NCI-H748 (cell line): ENCODE measurements at regions not wholly inside any gene's neighbourhood (a gene's known extent, or its start where the extent isn't known, plus 50 kb on each side); places are given as distances from the start of the nearest gene placed in this dataset.
A peak's percentile ranks its signal among the peaks of the same experiment; 100 is the strongest.
"Not testable (repeated sequence)": the region's sequence is repeated elsewhere in the genome, so short reads cannot be mapped to it uniquely, and the experiment has no call there.

Source experiments
- DNase-seq: peaks from one replicate; lab custom pipeline; 2025; ENCODE audit not compliant: unreplicated experiment; lab: John Stamatoyannopoulos, UW

DNA sequence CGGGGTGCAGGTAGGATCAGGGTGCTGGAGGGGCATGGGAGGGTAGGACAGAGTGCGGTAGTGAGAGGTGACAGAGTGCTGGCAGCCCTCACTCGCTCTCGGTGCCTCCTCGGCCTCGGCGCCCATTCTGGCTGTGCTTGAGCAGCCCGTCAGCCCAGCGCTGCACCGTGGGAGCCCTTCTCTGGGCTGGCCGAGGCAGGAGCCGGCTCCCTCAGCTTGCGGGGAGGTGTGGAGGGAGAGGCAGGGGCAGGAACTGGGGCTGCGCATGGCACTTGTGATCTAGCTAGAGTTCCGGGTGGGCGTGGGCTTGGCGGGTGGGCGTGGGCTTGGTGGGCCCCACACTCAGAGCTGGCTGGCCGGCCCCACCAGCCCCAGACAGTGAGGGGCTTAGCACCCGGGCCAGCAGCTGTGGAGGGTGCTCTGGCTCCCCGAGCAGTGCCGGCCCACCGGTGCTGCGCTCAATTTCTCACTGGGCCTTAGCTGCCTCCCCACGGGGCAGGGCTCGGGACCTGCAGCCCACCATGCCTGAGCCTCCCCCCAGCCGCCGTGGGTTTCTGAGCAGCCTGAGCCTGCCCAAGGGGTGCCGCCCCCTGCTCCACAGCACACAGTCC is 112.8 kb upstream of the DUSP22 start:
- DNase-seq = no peak

DNA sequence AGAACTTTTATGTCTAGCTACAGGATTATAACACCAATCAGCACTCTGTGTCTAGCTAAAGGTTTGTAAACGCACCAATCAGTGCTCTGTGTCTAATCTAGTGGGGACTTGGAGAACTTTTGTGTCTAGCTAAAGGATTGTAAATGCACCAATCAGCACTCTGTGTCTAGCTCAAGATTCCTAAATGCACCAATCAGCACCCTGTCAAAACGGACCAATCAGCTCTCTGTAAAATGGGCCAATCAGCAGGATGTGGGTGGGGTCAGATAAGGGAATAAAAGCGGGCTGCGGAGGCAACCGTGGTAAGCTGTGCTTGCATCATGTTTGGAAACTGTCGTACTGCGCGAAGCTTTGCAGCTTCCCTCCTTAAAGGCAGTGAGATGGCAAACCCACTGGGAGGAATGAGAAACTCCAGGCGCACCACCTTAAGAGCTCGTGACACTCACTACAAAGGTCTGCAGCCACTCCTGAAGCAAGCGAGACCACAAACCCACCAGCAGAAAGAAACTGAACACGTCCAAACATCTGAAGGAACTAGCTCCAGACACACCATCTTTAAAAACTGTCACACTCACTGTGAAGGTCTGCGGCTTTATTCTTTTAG is 112.1 kb upstream of the DUSP22 start:
- not testable (repeated sequence) for DNase-seq

DNA sequence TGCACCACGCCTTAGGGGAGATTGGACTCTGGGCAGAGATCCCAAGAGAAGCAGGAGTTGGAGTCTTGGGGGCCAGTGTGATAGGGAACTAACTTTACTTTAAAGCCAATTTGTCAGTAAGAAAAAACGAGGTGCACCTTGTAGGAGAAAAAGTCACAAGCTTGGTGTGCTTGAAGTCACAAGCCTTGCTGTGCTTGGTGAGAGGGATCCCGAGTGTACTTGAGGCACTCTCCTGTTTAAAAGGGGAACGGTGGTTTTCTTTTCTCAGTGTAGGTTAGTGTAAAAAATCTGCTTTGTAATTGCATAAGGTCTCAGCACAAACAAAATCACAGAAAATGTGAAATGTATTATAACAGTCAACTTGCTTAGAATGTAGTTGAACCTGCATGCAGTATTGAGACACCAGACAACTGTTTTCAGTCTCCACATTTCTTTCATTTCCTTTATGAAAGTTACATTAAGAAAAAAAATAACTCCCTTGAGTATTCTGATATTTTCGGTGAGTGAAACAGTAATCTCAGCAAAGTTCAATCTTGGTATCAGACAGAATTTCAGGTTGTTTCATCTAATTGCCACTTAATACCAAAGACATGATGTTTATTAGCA is 111.1 kb upstream of the DUSP22 start:
- no peak for DNase-seq

DNA sequence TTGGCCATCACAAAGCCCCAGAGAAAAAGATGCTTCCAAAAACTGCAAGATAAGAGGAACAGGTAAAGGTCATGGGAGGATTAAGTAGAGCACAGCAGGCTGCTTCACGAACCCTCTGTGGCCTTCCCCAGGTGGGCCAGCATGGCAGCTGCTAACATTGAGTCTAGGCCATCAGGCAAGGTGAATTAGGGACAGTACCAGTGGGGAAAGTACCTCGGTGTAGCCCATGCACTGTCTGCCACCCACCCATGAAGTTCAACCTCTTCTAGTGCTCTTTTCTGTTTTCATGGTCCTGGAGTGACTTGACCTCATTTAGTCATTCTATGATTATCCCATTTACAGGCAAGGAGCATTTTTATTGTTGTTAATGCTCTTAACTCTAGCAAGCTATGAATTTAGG is 108.6 kb upstream of the DUSP22 start:
- no peak for DNase-seq

DNA sequence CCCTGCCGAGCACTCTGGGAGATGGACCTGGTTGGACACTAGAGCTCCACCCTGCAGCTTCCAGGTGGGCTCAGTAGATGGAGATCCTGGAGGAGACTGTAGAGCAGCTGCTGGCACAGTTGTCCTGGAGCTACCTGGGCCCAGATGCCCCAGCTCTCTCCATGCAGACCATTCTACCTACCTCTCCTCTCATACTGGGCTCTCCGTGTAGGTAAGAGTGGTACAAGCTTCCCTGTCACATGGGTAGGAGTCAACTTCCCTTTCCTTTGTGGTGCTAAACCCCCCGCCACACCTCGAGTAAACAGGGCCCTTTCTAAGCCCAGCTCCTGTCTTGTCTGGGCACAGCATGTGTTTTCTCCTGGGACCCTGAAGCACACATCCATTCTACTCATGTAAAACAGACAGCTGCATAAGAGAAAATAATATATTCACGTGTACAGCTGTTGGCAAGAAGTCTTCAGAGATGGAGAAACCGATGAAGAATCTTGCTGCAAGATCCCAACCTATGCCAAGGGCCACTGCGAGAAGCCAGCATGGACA is 108.1 kb upstream of the DUSP22 start:
- DNase-seq = no peak

DNA sequence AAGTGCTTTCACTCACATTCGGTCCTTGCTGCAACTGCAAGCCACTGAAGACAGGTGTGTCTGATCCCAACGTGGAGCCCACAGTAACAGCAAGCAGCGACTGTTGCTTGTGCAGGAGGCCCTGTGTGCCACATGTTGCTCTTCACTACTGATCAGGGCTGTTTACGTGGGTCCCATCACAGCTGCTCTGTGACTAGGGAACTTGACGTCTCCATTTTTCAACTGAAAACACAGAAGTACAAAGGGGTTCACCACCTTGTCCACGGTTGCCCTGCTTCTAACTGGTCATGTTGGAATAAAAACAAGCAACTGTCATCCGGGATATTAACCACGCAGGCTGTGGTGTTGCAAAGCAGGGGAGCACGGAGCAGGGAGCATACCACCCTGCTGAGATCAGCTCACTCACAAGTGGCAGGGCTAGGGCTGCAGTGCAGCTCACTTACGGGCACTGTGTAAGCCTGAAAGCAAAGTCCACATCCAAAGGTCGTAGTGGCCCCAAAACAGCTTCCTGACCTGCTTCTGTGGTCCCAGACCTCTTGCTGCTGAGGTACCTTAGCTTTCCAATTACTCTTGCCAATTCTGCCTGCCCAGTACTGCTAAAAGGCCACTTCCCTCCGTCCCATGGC is 105.8 kb upstream of the DUSP22 start:
- no peak for DNase-seq

DNA sequence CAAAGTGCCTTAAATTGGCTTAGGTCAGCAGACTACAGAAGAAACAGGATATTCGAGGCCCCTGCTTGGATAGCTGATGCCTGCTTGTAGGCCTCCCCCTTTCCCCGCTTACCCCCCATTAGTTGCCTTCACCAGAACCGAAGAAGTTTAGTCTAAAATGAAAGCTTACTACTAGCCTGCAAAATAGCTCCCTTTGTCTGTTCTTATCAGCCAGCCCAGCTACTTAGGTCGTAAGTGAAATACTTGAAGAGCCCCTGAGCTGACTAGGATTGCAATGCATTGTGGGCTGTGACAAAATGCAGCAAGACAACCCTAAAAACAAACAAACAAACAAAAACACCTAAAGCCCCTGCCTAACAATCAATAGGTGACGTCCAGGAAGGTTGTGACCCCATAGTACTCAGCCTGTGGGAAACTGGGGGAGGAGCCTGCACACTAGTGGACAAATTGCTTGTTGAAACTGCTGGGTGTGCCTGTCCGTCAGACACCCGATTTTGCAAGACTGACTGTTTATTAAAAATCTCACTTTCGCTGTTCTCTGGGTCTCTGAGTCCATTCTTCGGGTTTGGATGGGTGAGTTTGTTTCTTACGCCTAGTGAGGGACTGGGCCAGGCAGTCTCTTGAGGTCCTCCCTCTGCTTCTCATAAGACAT is 105.0 kb upstream of the DUSP22 start:
- peak; percentile 18 for DNase-seq

DNA sequence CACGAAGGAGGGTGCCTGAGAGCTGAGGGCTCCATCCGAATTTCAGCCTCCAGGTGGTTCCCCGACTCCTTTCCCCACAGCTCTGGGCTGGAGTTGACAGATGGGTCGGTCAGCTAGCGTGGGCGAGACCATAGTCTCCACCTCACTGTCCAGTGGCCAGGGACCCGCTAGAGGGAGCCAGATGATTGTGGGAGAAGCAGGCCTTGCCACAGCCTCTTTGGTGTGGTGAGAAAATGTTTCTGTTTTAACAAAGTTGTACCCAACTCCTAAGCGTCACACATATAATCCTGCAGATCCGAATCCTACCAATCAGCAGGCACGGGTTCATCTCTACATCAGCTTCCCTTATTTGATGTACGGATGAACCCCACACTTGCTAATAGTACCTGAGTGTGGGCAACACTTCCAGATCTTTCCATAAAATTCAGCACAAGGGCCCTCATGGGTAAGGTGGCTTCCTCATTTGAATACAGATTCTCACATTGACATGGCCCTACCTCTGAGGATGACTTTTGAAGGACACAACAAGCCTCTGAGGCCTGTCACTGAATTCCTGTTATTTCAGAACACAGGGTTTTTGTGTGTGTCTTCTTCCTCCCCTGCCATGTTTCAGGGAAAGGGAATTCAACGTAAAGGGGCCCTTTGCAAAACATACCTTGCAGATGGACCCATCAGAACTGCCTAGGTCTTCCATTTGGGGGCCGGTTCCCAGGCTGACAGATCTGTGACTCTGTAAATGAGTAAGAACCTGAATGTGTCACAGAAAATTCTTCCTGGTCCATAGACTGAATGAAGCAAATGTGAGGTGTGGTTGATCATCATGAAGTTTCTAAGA is 103.2 kb upstream of the DUSP22 start:
- peak; percentile 84 for DNase-seq

DNA sequence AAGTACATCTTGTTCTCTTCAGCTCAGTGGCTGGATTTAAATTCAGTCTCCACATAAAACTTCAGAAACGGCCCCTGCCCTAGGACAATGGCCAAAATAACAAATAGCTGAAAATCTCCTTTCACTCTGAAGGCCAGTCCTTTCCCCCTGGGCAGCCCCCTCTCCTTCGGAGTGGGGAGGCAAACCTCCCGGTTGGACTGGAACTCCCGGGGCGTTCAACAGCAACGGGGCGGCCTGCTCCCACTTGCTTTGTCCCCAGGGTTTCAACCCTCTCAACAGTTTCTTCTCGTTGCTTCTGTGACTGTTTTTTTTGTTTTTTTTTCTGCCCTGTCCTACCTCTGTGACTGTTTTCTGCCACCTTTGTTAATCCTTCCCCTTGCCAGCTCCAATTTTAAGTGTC is 102.6 kb upstream of the DUSP22 start:
- DNase-seq = no peak

DNA sequence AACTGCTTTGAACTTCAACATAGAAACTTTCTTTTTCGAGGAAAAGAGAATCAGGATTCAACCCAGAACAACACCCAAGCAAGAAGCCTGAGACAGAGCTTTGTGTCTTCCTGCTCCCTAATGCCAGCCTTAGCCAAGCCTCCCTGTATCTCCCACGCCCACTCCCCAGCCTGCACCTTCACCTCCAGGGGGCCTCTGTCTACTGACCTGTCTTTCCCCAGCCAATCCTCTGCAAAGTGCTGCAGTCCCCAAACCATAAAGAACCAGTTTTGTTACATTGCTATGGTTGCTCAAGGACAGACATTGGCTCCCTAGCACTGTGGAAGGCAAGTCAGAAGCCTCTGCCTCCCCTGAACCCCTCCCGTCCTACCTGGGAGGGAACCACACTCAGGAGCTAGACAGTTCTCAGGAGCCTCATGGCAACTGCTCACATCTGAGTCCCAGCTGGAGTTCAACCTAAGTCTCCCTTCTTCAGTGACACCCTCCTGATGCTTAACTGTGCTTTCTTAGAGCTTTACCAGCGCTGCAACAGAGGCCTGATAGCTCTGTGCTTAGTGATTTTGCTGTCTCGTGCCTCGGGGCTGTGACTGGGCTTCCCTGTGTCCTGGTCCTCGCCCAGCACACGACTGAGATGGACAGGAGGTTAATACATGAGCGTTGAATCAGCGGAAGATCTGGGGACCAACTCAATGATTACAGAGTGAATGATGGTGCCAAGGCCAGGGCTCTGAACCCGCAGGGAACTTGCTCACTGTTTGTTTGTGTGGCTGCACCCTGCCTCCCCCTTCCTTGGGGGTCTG is 101.5 kb upstream of the DUSP22 start:
- peak; percentile 17 for DNase-seq

DNA sequence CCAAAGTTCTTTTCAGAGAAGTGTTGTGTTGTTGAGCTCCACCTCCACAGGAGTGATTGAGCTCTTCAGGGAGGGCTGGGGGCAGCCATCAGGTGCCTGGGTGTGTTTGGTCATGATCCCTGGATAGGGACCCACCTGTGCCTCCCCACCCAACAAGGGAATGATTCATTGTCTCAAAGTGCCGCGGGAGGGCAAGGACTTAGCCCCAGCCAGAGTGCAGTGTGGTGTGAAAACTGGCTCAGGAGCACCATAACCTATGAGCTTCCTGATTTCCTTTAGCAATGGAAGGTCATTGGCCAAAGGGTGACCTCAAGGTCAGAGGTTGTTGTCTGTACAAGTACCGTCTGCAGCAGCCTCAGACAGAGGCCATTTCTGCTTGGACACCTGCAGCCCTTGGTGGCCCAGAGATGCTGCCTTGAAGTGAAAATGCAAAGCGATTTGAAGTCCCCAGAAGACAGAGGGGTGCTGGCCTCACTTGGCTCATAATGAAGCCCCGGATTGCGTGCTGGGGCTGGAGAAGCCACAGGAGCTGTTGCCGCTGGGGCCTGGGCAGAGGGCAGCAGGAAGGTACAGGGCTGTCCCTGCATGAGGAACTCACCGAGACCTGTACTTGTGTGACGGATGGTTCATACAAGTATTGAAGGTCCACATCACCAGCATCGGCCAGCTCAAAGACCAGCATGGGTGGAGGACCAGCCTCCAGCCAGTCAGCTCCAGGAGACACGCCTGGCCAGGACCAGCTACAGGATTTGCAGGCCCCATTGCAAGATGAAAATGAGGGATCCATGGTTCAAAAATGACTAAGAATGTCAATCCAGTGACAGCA is 100.6 kb upstream of the DUSP22 start:
- no peak for DNase-seq

DNA sequence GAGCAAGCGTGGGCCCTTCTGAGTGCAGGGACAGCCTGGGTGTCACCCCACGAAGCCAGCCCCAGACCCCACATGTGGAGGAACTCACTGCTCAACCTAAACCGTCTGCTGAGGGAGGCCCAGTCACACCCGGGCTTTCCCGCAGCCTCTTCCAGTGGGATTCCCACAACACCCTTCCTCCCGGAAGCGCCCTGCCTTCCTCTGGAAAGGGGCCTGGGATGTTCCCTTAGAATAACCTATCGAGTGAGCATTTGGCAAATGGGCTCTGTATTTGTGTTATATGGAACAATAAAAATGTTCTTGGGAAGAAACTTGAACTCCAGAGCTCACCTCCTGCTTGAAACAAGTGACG is 100.0 kb upstream of the DUSP22 start:
- no peak for DNase-seq

DNA sequence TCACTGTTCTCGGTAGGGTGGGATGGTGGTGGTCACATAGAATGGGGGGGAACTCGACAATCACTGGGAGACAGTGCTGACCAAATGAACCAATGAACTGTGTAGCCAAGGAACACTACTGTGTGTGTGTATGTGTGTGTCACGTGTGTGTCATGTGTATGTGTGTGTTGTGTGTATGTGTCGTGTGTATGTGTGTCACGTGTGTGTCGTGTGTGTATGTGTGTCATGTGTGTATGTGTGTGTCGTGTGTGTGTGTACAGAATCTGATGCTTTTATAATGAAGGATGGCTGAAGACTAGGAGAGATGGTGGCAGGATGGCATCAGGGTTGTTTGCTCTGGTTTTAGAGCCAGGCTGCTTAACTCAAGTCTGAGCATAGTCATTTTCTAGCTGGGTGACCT is 99.1 kb upstream of the DUSP22 start:
- DNase-seq = no peak

DNA sequence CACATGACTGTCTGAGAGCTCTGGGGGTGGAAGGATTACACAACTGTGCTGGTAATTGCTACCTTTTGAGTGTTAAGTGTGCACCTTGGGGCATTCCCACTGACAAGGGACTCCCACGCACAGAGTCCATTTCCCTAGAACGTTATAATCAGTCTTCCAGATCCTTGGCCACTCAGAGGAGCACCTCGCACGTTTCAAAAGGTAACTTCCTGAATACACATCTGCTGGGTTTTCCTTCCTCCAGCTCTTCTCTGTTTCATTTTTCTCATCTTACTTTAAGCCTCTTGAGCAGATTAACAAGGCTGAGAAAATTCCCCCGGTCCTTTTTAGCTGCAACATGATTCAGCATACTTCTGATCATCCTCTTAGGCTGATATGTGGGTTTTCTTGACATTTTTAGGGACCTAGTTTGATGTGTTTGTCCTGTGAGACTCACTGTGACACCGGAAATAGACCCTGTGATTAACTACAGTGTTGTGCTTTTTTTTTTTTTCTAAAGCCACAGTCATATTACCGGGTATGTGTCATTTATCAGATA is 98.4 kb upstream of the DUSP22 start:
- DNase-seq = no peak

DNA sequence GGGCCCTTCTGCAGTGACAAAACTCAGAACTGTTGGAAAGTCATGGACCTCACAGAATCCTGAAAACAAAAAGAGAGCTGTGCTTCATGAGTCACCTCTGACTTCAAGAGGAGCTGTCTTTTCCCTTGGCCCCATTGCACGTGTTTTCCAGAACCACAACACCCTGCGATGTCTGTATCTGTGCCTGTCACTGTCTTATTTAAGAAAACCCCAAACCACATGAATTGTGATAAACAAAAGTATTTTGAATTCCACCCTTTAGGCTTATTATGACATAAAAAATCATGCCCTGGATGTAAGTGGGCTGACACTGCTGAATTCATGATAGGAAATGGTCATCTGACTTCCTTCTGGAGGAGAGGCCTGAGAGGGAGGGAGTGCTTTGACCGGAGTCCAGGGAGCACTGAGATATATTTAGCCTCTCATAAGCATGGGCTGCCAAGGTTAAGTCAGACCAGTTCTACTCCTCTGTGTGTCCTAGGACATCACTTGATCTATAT is 96.4 kb upstream of the DUSP22 start:
- no peak for DNase-seq

DNA sequence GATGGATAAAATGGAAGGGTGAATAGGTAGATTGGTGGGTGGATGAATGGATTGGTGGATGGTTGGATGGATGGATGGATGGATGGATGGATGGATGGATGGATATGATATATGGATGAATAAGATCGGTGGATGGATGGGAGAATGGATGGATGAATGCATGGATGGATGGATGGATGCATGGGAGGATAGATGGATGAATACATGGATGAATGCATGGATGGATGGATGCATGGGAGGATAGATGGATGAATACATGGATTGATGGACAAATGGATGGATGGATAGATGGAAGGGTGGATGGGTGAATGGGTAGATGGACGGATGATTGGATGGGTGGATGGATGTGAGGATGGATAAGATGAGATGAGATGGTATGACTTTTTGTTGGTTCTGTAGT is 95.7 kb upstream of the DUSP22 start:
- no peak for DNase-seq

DNA sequence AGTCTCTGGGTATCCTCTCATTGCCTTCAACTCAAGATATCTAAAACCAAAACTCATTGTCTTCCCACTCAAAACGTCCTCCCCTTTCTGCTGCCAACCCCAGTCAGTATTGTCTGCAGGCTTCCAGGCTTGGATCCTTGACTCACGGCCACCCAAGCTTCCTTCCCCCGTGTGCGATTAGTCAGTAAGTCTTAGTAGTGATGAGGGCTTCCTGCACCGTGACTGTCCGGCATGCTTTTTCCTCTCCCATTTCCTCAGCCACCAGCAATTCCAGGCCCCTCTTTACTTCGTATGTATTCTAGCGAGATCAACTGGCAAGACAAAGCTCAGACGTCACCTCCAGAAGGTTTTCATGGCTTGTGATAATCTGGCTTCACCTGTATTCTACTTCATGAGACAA is 88.6 kb upstream of the DUSP22 start:
- DNase-seq = no peak

DNA sequence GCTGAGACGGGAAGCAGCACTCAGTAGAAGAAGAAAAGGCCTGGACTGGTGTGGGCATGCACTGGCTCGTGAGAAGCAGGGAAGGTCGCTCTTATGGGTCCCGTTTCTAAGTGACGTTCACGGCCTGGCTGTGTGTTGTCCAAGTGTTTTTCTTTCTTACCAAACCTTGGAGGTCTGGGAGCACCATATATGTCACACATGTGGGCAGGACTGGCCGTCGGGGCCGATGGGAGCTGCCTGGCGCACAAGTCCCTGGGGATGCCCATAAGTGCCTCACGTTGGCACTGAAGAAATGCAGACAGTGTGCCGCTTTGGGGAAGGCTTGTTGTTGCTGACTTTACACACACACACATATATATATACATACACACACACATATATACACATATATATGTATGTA is 86.0 kb upstream of the DUSP22 start:
- DNase-seq = no peak

DNA sequence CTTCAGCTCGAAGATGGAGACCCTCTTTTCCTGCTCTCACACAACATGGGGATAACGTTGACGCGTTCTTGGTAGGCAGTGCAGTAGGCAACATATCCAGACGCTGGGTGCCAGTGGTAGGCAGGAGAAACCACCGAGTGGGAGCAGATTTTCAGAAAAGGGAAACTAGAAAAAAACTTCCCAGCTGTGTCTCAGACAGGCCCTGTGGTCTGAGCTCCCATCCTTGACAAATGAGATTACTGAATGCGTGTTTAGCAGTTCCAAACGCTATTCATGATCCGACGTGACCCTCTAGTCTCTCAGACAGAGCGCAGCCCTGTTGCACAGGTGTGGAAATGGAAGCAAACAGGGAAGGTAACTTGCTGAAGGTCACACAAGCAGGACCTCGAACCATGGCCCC is 83.9 kb upstream of the DUSP22 start:
- no peak for DNase-seq
